NB4 (cell line): ENCODE measurements at regions not wholly inside any gene's neighbourhood (a gene's known extent, or its start where the extent isn't known, plus 50 kb on each side); places are given as distances from the start of the nearest gene placed in this dataset.

Experiments used
- MYC ChIP-seq: IDR thresholded peaks from 2 replicates; pipeline ENCODE4 v1.6.1; 2011; ENCODE audit warnings: low read depth, low read length
- POLR2A ChIP-seq: IDR thresholded peaks from 2 replicates; pipeline ENCODE4 v1.6.1; 2011; ENCODE audit warnings: mild to moderate bottlenecking; ENCODE audit not compliant: insufficient read length; ENCODE audit errors: extremely low read depth
- TF ChIP-seq, protein P1 (sequence below): IDR thresholded peaks from one replicate; pipeline ENCODE4 v1.5.1; 2012; ENCODE audit warnings: low read depth, low read length
- TF ChIP-seq, protein P2 (sequence below): IDR thresholded peaks from 2 replicates; pipeline ENCODE4 v1.6.1; 2011; ENCODE audit warnings: low read depth, low read length

- TF ChIP-seq, protein P1, sequence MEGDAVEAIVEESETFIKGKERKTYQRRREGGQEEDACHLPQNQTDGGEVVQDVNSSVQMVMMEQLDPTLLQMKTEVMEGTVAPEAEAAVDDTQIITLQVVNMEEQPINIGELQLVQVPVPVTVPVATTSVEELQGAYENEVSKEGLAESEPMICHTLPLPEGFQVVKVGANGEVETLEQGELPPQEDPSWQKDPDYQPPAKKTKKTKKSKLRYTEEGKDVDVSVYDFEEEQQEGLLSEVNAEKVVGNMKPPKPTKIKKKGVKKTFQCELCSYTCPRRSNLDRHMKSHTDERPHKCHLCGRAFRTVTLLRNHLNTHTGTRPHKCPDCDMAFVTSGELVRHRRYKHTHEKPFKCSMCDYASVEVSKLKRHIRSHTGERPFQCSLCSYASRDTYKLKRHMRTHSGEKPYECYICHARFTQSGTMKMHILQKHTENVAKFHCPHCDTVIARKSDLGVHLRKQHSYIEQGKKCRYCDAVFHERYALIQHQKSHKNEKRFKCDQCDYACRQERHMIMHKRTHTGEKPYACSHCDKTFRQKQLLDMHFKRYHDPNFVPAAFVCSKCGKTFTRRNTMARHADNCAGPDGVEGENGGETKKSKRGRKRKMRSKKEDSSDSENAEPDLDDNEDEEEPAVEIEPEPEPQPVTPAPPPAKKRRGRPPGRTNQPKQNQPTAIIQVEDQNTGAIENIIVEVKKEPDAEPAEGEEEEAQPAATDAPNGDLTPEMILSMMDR, result no peak
- TF ChIP-seq POLR2A (no peak), MYC (no peak)
- TF ChIP-seq, protein P2, sequence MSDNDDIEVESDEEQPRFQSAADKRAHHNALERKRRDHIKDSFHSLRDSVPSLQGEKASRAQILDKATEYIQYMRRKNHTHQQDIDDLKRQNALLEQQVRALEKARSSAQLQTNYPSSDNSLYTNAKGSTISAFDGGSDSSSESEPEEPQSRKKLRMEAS, result no peak
Measured at GRCh38 chr4:134695433-134695832, 493.8 kb upstream of the PABPC4L start.
